Natural killer cell (primary cell): ENCODE measurements at regions not wholly inside any gene's neighbourhood (a gene's known extent, or its start where the extent isn't known, plus 50 kb on each side); places are given as distances from the start of the nearest gene placed in this dataset.

Experiments used
- ATAC-seq, 3 donors: fragments of 150-1000 bp in 2 of 3; fragments of 200-7000 bp in 1 of 3; cut with Tn5 transposase; 1 replicate in 1 of 3; 2 replicates in 2 of 3; pipeline ENCODE4 v1.10.0; 2021; ENCODE audit warnings: mild to moderate bottlenecking in 2 of 3, moderate library complexity in 2 of 3
- DNase-seq, 2 donors: peaks; one replicate each; pipeline versions ENCODE4 v3.0.0 to v3.0.0-alpha.2; 2013 to 2021; ENCODE audit warnings: mixed read lengths in 1 of 2
- H3K27ac ChIP-seq: one replicate; pipeline ENCODE4 v1.5.1; 2013; ENCODE audit warnings: mild to moderate bottlenecking, low read length
- H3K27me3 ChIP-seq: one replicate; pipeline ENCODE4 v1.6.1; 2013; ENCODE audit warnings: low read length; ENCODE audit not compliant: control insufficient read depth, insufficient read depth
- H3K36me3 ChIP-seq: one replicate; pipeline ENCODE4 v1.6.1; 2013; ENCODE audit warnings: low read length; ENCODE audit not compliant: control insufficient read depth, insufficient read depth
- H3K4me1 ChIP-seq: one replicate; pipeline ENCODE4 v1.6.1; 2013; ENCODE audit warnings: low read length; ENCODE audit not compliant: control insufficient read depth, insufficient read depth
- H3K4me3 ChIP-seq: one replicate; pipeline ENCODE4 v1.5.1; 2013; ENCODE audit warnings: low read length
- H3K9me3 ChIP-seq: one replicate; pipeline ENCODE4 v1.6.1; 2013; ENCODE audit warnings: low read length; ENCODE audit not compliant: control insufficient read depth, insufficient read depth
- H3K27ac Mint-ChIP-seq, 2 donors: one replicate each; pipeline ENCODE4 v1.8.0; 2022; ENCODE audit warnings: mild to moderate bottlenecking in 2 of 2, mixed read lengths in 2 of 2, moderate library complexity in 1 of 2
- H3K27me3 Mint-ChIP-seq, 2 donors: one replicate each; pipeline ENCODE4 v1.8.0; 2022; ENCODE audit warnings: low read depth in 2 of 2, mixed read lengths in 2 of 2
- H3K36me3 Mint-ChIP-seq: one replicate; pipeline ENCODE4 v1.8.0; 2022; ENCODE audit warnings: mixed read lengths
- H3K4me1 Mint-ChIP-seq, 2 donors: one replicate each; pipeline ENCODE4 v1.8.0; 2022; ENCODE audit warnings: mixed read lengths in 2 of 2
- H3K4me3 Mint-ChIP-seq: one replicate; pipeline ENCODE4 v1.8.0; 2022; ENCODE audit warnings: mild to moderate bottlenecking, moderate library complexity, mixed read lengths
- H3K9me3 Mint-ChIP-seq, 2 donors: one replicate each; pipeline ENCODE4 v1.8.0; 2022; ENCODE audit warnings: mixed read lengths in 2 of 2
- WGBS: methylation state at CpG from one replicate; pipeline ENCODE4 v1.1.7; 2013; ENCODE audit warnings: missing lambda C conversion rate; ENCODE audit not compliant: insufficient coverage; 5-methylcytosine and 5-hydroxymethylcytosine counted together
- intact Hi-C: fragments of 100-400 bp; cut with micrococcal nuclease; formaldehyde crosslinking; loops from one replicate; pipeline ENCODE4 v1.14.2; 2022
- TF ChIP-seq, protein P1 (sequence below): fragments of 200-600 bp; IDR thresholded peaks from one replicate; pipeline ENCODE4 v1.8.0; 2022; ENCODE audit warnings: antibody characterized with exemption

DNA sequence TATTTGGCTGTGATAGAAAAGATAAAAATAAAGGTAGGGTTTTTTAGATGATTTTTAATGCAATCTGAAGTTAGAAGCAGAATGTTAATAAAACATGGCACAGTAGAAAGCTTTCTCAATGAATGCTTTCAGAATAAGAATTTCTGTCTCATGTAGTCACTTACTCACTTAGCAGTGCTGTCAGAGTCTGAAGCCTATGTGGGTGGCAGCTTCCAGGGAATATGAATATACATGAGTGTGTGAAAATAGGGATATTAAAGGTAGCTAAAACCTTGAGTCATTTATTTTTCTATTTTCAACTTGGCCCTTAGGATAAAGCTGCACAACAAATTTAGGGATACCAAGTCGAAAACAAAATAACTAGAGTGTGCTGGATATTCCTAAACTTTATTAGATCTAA lies 427.9 kb downstream of the AEBP2 start:
- Mint-ChIP-seq H3K4me3 (no peak overlapping the region), H3K4me1 (no peaks in the 10 kb centered on the region)
- WGBS, result no CpG with 5 or more reads among the region's 1 CpG

DNA sequence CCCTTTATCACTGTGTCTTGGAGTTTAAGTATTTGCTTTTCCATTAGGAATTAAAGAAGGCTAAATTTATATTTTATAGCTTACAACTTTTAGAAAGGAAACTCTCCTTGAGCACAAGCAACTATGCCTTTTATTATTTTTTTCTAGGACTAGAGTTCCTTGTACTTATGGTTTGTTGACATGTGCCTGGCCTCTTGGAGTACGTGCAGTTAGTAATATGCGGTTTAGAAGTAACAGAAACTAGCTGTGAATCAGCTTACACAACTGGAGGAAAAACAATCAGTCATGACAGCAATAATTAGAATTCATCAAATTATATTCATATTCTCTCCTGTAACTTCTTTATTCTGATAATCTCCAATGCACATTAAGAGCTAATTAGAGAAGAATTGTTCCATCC lies 428.7 kb downstream of the AEBP2 start:
- H3K36me3 Mint-ChIP-seq, result no peaks in the 10 kb centered on the region
- no peaks in the 10 kb centered on the region for H3K27me3 ChIP-seq
- TF ChIP-seq, protein P1, sequence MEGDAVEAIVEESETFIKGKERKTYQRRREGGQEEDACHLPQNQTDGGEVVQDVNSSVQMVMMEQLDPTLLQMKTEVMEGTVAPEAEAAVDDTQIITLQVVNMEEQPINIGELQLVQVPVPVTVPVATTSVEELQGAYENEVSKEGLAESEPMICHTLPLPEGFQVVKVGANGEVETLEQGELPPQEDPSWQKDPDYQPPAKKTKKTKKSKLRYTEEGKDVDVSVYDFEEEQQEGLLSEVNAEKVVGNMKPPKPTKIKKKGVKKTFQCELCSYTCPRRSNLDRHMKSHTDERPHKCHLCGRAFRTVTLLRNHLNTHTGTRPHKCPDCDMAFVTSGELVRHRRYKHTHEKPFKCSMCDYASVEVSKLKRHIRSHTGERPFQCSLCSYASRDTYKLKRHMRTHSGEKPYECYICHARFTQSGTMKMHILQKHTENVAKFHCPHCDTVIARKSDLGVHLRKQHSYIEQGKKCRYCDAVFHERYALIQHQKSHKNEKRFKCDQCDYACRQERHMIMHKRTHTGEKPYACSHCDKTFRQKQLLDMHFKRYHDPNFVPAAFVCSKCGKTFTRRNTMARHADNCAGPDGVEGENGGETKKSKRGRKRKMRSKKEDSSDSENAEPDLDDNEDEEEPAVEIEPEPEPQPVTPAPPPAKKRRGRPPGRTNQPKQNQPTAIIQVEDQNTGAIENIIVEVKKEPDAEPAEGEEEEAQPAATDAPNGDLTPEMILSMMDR, result no peak
- DNase-seq (no peak), ATAC-seq (no peak)
- no peak overlapping the region for H3K4me3 Mint-ChIP-seq
- H3K4me1 ChIP-seq, result no peaks in the 10 kb centered on the region
- no peaks in the 10 kb centered on the region for H3K9me3 ChIP-seq
- whole genome bisulfite sequencing, result 65% methylated on average over 2 of the region's 2 CpGs
- no peak overlapping the region for H3K4me3 ChIP-seq
- H3K27ac Mint-ChIP-seq, result no peak overlapping the region
- H3K9me3 Mint-ChIP-seq, result no peaks in the 10 kb centered on the region
- no peak overlapping the region for H3K27ac ChIP-seq
- H3K36me3 ChIP-seq, result no peaks in the 10 kb centered on the region
- no peaks in the 10 kb centered on the region for H3K4me1 Mint-ChIP-seq
- intact Hi-C loops, result no loop called here
- H3K27me3 Mint-ChIP-seq, result peaks cover 0 to 5% of the 10 kb centered on the region in 2 donors

More for the DNA sequence above, 427.9 kb downstream of the AEBP2 start:
- H3K27me3 Mint-ChIP-seq, result peaks cover 0 to 5% of the 10 kb centered on the region in 2 donors
- H3K27ac Mint-ChIP-seq, result no peak overlapping the region
- intact Hi-C loops, result no loop called here
- Histone ChIP-seq H3K4me3 (no peak overlapping the region), H3K27ac (no peak overlapping the region), H3K36me3 (no peaks in the 10 kb centered on the region), H3K9me3 (no peaks in the 10 kb centered on the region), H3K4me1 (no peaks in the 10 kb centered on the region), H3K27me3 (no peaks in the 10 kb centered on the region)
- DNase-seq (no peak), ATAC-seq (no peak)
- TF ChIP-seq, protein P1, result no peak
- H3K9me3 Mint-ChIP-seq, result no peaks in the 10 kb centered on the region
- H3K36me3 Mint-ChIP-seq, result no peaks in the 10 kb centered on the region

DNA sequence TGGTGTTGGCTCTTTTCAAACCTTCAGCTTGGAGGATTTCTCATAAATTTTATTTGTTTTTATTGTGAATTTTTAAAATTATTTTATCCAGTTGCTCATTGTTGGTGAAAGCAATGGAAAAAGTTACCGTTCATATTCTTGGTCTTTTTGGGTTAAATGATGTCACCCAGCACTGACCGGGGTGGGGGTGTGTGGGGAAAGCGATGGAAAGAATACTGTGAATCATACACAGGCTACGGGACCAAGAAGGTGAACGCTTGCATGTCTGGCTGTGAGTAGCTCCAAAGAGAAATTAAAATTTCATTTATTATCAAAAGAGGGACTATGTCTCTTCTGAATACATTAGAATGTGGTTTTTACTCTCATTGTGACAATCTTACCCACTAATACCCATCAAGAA lies 430.1 kb downstream of the AEBP2 start:
- 86% methylated on average over 4 of the region's 5 CpGs for WGBS
- no peak for ATAC-seq
- no peak overlapping the region for H3K27ac ChIP-seq
- H3K4me1 Mint-ChIP-seq, result no peaks in the 10 kb centered on the region
- no peaks in the 10 kb centered on the region for H3K27me3 ChIP-seq
- H3K4me3 Mint-ChIP-seq, result no peak overlapping the region
- peaks cover 0 to 5% of the 10 kb centered on the region in 2 donors for H3K27me3 Mint-ChIP-seq
- H3K36me3 ChIP-seq, result no peaks in the 10 kb centered on the region
- H3K27ac Mint-ChIP-seq, result no peak overlapping the region
- H3K4me3 ChIP-seq, result no peak overlapping the region
- H3K9me3 ChIP-seq, result no peaks in the 10 kb centered on the region
- H3K4me1 ChIP-seq, result no peaks in the 10 kb centered on the region
- intact Hi-C loops, result no loop called here
- no peak for DNase-seq
- no peaks in the 10 kb centered on the region for H3K9me3 Mint-ChIP-seq
- no peaks in the 10 kb centered on the region for H3K36me3 Mint-ChIP-seq
- TF ChIP-seq, protein P1, result no peak
